Type B pancreatic cell (in vitro differentiated cells): ENCODE measurements at regions not wholly inside any gene's neighbourhood (a gene's known extent, or its start where the extent isn't known, plus 50 kb on each side); places are given as distances from the start of the nearest gene placed in this dataset.

Source experiments
- DNase-seq: peaks from one replicate; pipeline ENCODE4 v3.0.0; 2021; ENCODE audit warnings: mixed read lengths; ENCODE audit not compliant: unreplicated experiment; ENCODE audit errors: extremely low spot score
- H3K27ac Mint-ChIP-seq: 2 replicates; pipeline ENCODE4 v1.8.0; 2021; ENCODE audit warnings: mild to moderate bottlenecking, mixed read lengths
- H3K27me3 Mint-ChIP-seq: 2 replicates; pipeline ENCODE4 v1.8.0; 2021; ENCODE audit warnings: mixed read lengths
- H3K36me3 Mint-ChIP-seq: 2 replicates; pipeline ENCODE4 v1.8.0; 2021; ENCODE audit warnings: mixed read lengths
- H3K4me1 Mint-ChIP-seq: one replicate; pipeline ENCODE4 v1.8.0; 2021; ENCODE audit warnings: mixed read lengths; ENCODE audit not compliant: unreplicated experiment
- H3K4me3 Mint-ChIP-seq: 2 replicates; pipeline ENCODE4 v1.8.0; 2021; ENCODE audit warnings: mild to moderate bottlenecking, mixed read lengths
- H3K9me3 Mint-ChIP-seq: 2 replicates; pipeline ENCODE4 v1.8.0; 2021; ENCODE audit warnings: mixed read lengths
- TF ChIP-seq, protein P1 (sequence below): fragments of 200-600 bp; sonication (generic); conservative IDR thresholded peaks from 2 replicates; pipeline ENCODE4 v1.5.0; 2021; ENCODE audit warnings: antibody characterized with exemption, mild to moderate bottlenecking

DNA sequence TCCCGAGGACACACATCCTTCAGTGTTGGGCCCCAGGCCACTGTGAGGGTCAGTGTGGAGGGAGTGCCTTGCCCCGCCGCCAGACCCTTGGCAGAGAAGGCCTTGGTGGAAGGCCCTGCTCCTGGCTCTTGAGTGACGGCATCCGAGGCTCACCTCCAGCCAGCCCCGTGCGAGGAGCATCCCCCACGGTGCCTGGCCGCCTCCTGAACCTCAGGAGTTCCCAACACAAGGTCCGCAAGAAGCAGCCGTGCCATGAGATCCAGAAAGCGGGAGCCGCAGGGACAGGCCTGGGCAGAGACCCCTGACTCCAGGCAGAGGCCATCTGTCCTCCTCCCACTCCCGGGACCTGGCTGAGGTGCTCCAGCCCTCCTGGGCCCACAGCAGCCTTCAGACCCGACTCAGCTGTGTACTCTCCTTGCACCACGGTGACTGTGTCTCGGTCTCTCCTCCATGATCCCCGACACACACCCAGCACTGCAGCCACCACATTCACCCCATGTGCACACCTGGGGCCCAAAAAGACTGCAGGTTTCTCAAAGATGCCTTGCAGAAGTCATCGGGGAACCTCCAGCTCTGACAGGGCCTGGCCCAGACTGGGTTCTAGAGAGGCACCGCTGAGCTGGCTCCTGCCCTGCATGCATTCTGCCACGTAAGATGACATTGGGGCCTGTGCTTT lies 870.2 kb downstream of the BRD1 start:
- Mint-ChIP-seq H3K4me1 (no peaks in the 10 kb centered on the region), H3K27ac (no peak overlapping the region), H3K36me3 (no peaks in the 10 kb centered on the region), H3K9me3 (no peaks in the 10 kb centered on the region), H3K4me3 (no peak overlapping the region), H3K27me3 (peaks cover 13% of the 10 kb centered on the region)
- TF ChIP-seq, protein P1, sequence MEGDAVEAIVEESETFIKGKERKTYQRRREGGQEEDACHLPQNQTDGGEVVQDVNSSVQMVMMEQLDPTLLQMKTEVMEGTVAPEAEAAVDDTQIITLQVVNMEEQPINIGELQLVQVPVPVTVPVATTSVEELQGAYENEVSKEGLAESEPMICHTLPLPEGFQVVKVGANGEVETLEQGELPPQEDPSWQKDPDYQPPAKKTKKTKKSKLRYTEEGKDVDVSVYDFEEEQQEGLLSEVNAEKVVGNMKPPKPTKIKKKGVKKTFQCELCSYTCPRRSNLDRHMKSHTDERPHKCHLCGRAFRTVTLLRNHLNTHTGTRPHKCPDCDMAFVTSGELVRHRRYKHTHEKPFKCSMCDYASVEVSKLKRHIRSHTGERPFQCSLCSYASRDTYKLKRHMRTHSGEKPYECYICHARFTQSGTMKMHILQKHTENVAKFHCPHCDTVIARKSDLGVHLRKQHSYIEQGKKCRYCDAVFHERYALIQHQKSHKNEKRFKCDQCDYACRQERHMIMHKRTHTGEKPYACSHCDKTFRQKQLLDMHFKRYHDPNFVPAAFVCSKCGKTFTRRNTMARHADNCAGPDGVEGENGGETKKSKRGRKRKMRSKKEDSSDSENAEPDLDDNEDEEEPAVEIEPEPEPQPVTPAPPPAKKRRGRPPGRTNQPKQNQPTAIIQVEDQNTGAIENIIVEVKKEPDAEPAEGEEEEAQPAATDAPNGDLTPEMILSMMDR, result no peak
- peak; percentile 63 for DNase-seq

GRCh38 chr22:48955351-48956311 lies 872.0 kb downstream of the BRD1 start:
- TF ChIP-seq, protein P1, result no peak
- H3K36me3 Mint-ChIP-seq, result no peaks in the 10 kb centered on the region
- no peak overlapping the region for H3K27ac Mint-ChIP-seq

GRCh38 chr22:48954781-48955311 lies 872.8 kb downstream of the BRD1 start:
- TF ChIP-seq, protein P1, result no peak
- Mint-ChIP-seq H3K36me3 (no peaks in the 10 kb centered on the region), H3K9me3 (no peaks in the 10 kb centered on the region), H3K27me3 (peaks cover 11% of the 10 kb centered on the region), H3K27ac (no peak overlapping the region), H3K4me1 (no peaks in the 10 kb centered on the region), H3K4me3 (no peak overlapping the region)
- peak; percentile 50 for DNase-seq

More at GRCh38 chr22:48955351-48956311, 872.0 kb downstream of the BRD1 start:
- peaks cover 11% of the 10 kb centered on the region for H3K27me3 Mint-ChIP-seq
- no peak overlapping the region for H3K4me3 Mint-ChIP-seq
- no peaks in the 10 kb centered on the region for H3K4me1 Mint-ChIP-seq
- H3K9me3 Mint-ChIP-seq, result no peaks in the 10 kb centered on the region
- peak; percentile 60 for DNase-seq

GRCh38 chr22:48953830-48954229 lies 873.8 kb downstream of the BRD1 start:
- TF ChIP-seq, protein P1, result no peak
- no peak overlapping the region for H3K4me3 Mint-ChIP-seq
- no peaks in the 10 kb centered on the region for H3K9me3 Mint-ChIP-seq
- DNase-seq, result peak; percentile 40
- peaks cover 8% of the 10 kb centered on the region for H3K27me3 Mint-ChIP-seq
- H3K36me3 Mint-ChIP-seq, result no peaks in the 10 kb centered on the region
- peak overlapping the region; percentile 2 for H3K27ac Mint-ChIP-seq
- no peaks in the 10 kb centered on the region for H3K4me1 Mint-ChIP-seq

DNA sequence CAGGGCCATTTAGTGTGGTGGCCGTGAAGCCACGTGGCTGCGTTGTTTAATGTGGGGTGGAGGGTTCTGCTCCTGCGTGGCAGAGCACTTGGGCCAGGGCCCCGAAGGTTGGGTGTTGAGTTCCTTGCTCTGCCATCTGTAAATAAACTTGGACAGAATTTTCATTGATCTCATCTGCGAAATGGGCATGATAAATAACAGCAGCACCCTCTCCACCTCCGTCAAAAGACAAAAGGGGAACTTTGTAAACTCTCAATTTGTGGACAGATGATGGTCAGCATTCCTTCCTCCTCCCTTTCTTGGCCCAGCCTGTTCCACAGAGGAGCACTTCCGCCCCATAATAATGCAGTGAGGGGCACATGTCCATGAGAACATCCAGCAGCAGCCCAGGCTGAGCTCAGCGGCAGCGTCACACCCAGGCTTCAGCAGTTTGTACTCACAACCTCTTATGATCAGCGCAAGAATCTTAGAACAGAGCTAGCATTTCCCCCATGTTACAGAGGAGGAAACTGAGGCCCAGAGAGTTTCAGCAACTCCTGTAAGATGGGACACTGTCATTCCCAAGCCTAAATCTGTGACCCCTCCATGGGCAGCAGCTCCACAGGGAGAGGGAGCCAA lies 874.5 kb downstream of the BRD1 start:
- H3K4me1 Mint-ChIP-seq, result no peaks in the 10 kb centered on the region

More for the DNA sequence above, 874.5 kb downstream of the BRD1 start:
- Mint-ChIP-seq H3K36me3 (no peaks in the 10 kb centered on the region), H3K27ac (peak overlapping the region; percentile 2), H3K4me3 (no peak overlapping the region), H3K9me3 (no peaks in the 10 kb centered on the region), H3K27me3 (peaks cover 7% of the 10 kb centered on the region)
- TF ChIP-seq, protein P1, result no peak
- DNase-seq, result peak; percentile 39
